HL-60 (cell line): ENCODE measurements at regions not wholly inside any gene's neighbourhood (a gene's known extent, or its start where the extent isn't known, plus 50 kb on each side); places are given as distances from the start of the nearest gene placed in this dataset.

Experiments
- DNase-seq, 2 experiments: peaks; one replicate each; pipeline ENCODE4 v3.0.0-alpha.2; 2010 to 2020; ENCODE audit warnings: low read depth in 1 of 2, low spot score in 1 of 2
- H3K27ac ChIP-seq: fragments of 250-450 bp; sonication (Bioruptor Pico); replicated peaks from 2 replicates; pipeline ENCODE4 v1.5.1; 2020; ENCODE audit warnings: mild to moderate bottlenecking, moderate library complexity
- H3K27me3 ChIP-seq: fragments of 250-450 bp; sonication (Bioruptor Pico); 2 replicates; pipeline ENCODE4 v1.5.1; 2021; ENCODE audit warnings: mild to moderate bottlenecking, moderate library complexity; ENCODE audit not compliant: insufficient read depth, poor library complexity, severe bottlenecking
- H3K4me3 ChIP-seq: replicated peaks from 2 replicates; pipeline ENCODE4 v1.5.1; 2011; ENCODE audit warnings: mild to moderate bottlenecking, control low read depth, low read length; ENCODE audit not compliant: insufficient read depth
- CTCF ChIP-seq: IDR thresholded peaks from one replicate; pipeline ENCODE4 v1.5.1; 2011; ENCODE audit warnings: low read length, control low read depth, inconsistent platforms; ENCODE audit not compliant: insufficient read depth
- GABPA ChIP-seq: IDR thresholded peaks from 2 replicates; pipeline ENCODE4 v1.6.1; 2012; ENCODE audit warnings: low read depth
- POLR2AphosphoS5 ChIP-seq: IDR thresholded peaks from 2 replicates; pipeline ENCODE4 v1.6.1; 2012; ENCODE audit warnings: low read depth
- REST ChIP-seq: IDR thresholded peaks from 2 replicates; pipeline ENCODE4 v1.6.1; 2012; ENCODE audit warnings: low read depth; ENCODE audit not compliant: insufficient replicate concordance
- SPI1 ChIP-seq: IDR thresholded peaks from 2 replicates; pipeline ENCODE4 v1.6.1; 2012; ENCODE audit warnings: low read depth, mild to moderate bottlenecking, borderline replicate concordance

GRCh38 chr20:56760610-56761009, 131.5 kb downstream of the TFAP2C start:
- no peak for DNase-seq
- Histone ChIP-seq H3K27ac (no peak overlapping the region), H3K27me3 (no peaks in the 10 kb centered on the region), H3K4me3 (no peak overlapping the region)
- no peak for TF ChIP-seq POLR2AphosphoS5
- TF ChIP-seq SPI1, result no peak
- TF ChIP-seq GABPA, result no peak
- TF ChIP-seq REST, result no peak
- no peak for TF ChIP-seq CTCF

- DNase-seq, result no peak
- TF ChIP-seq GABPA (no peak), POLR2AphosphoS5 (no peak), SPI1 (no peak), CTCF (no peak), REST (no peak)
These were observed 132.3 kb downstream of the TFAP2C start for GRCh38 chr20:56761393-56761792.

GRCh38 chr20:56762401-56762800, 133.3 kb downstream of the TFAP2C start:
- H3K4me3 ChIP-seq, result no peak overlapping the region
- TF ChIP-seq REST, result no peak
- TF ChIP-seq SPI1, result no peak
- TF ChIP-seq CTCF, result no peak
- TF ChIP-seq GABPA, result no peak
- no peak for TF ChIP-seq POLR2AphosphoS5
- H3K27ac ChIP-seq, result no peak overlapping the region
- no peaks in the 10 kb centered on the region for H3K27me3 ChIP-seq
- no peak for DNase-seq

More at GRCh38 chr20:56761393-56761792, 132.3 kb downstream of the TFAP2C start:
- H3K27me3 ChIP-seq, result no peaks in the 10 kb centered on the region
- no peak overlapping the region for H3K27ac ChIP-seq
- no peak overlapping the region for H3K4me3 ChIP-seq
